GM12878 (cell line): ENCODE measurements at regions not wholly inside any gene's neighbourhood (a gene's known extent, or its start where the extent isn't known, plus 50 kb on each side); places are given as distances from the start of the nearest gene placed in this dataset.

ENCODE experiments used
- ATAC-seq: fragments of 200-7000 bp; cut with Tn5 transposase; 3 replicates; pipeline ENCODE4 v1.9.1; 2020; ENCODE audit warnings: mild to moderate bottlenecking, moderate library complexity
- BruUV-seq: library from RNA; stranded (reverse); fragments of 400-500 nt; replicated peaks from 2 replicates; lab custom pipeline; 2021; lab: Mats Ljungman, UMichigan
- CTCF ChIA-PET: fragments of 300-600 bp; sonication (Branson Sonifier 250); formaldehyde crosslinking; extraction: SDS; loops from one replicate; lab custom pipeline; 2021; ENCODE audit warnings: inconsistent platforms; lab: Yijun Ruan, JAX
- POLR2A ChIA-PET: fragments of 350-600 bp; formaldehyde crosslinking; extraction: SDS; loops from one replicate; lab custom pipeline; 2021; ENCODE audit warnings: inconsistent platforms; lab: Charles Lee
- RAD21 ChIA-PET: fragments of 300-600 bp; sonication (Branson Sonifier 250); formaldehyde crosslinking; loops from one replicate; lab custom pipeline; 2023; ENCODE audit warnings: antibody characterized with exemption; ENCODE audit not compliant: unreplicated experiment; lab: Charles Lee
- SMC1A ChIA-PET: fragments of 300-600 bp; sonication (Branson Sonifier 250); formaldehyde crosslinking; loops from one replicate; lab custom pipeline; 2023; ENCODE audit not compliant: unreplicated experiment, uncharacterized antibody; lab: Charles Lee
- DNase-seq: peaks from one replicate; pipeline ENCODE4 v3.0.0-alpha.2; 2011; ENCODE audit warnings: low read depth, low spot score
- FAIRE-seq: peaks from 3 replicates; lab custom pipeline; 2011; peaks lifted over from hg19 to GRCh38; lab: Jason Lieb, UNC
- H2AFZ ChIP-seq: 2 replicates; pipeline ENCODE4 v1.6.0; 2011; ENCODE audit warnings: low read depth, low read length, control low read depth; ENCODE audit not compliant: control insufficient read depth
- H3K27ac ChIP-seq: 2 replicates; pipeline ENCODE4 v1.5.1; 2011; ENCODE audit warnings: control low read depth; ENCODE audit not compliant: control insufficient read depth, insufficient read depth
- H3K27me3 ChIP-seq, 2 experiments: replicated peaks in 1 of 2; 2 replicates each; pipeline versions ENCODE4 v1.6.0 to v1.6.1; 2011; ENCODE audit warnings: low read length in 1 of 2; ENCODE audit not compliant: control insufficient read depth in 2 of 2, insufficient read depth in 2 of 2
- H3K36me3 ChIP-seq, 2 experiments: 2 replicates each; pipeline ENCODE4 v1.5.1; 2011; ENCODE audit warnings: low read length in 1 of 2; ENCODE audit not compliant: control insufficient read depth in 2 of 2, insufficient read depth in 2 of 2
- H3K4me1 ChIP-seq: 2 replicates; pipeline ENCODE4 v1.6.1; 2011; ENCODE audit warnings: mild to moderate bottlenecking, low read length, moderate library complexity, mixed read lengths; ENCODE audit not compliant: control insufficient read depth, insufficient read depth
- H3K4me2 ChIP-seq: 2 replicates; pipeline ENCODE4 v1.6.0; 2011; ENCODE audit warnings: control low read depth; ENCODE audit not compliant: control insufficient read depth, insufficient read depth
- H3K4me3 ChIP-seq: fragments of 200-600 bp; sonication (generic); 2 replicates; pipeline ENCODE4 v1.5.1; 2016
- H3K79me2 ChIP-seq: 2 replicates; pipeline ENCODE4 v1.6.0; 2011; ENCODE audit warnings: low read length; ENCODE audit not compliant: control insufficient read depth, insufficient read depth
- H3K9ac ChIP-seq: 2 replicates; pipeline ENCODE4 v1.8.0; 2011; ENCODE audit warnings: low read length, control low read depth, mixed read lengths; ENCODE audit not compliant: control insufficient read depth, insufficient read depth
- H3K9me3 ChIP-seq: replicated peaks from 3 replicates; pipeline ENCODE4 v1.5.1; 2011; ENCODE audit warnings: mild to moderate bottlenecking, low read length; ENCODE audit not compliant: control insufficient read depth, insufficient read depth
- H4K20me1 ChIP-seq: 2 replicates; pipeline ENCODE4 v1.6.0; 2011; ENCODE audit not compliant: control insufficient read depth, insufficient read depth
- ETV6 ChIP-seq, 2 experiments: fragments of 450-650 bp in 1 of 2; IDR thresholded peaks in 1 of 2; conservative IDR thresholded peaks in 1 of 2; 2 replicates each; pipeline ENCODE4 v1.6.1; 2014; ENCODE audit warnings: antibody characterized with exemption in 1 of 2, borderline replicate concordance in 1 of 2, low read depth in 1 of 2, mild to moderate bottlenecking in 1 of 2, moderate library complexity in 1 of 2
- GABPA ChIP-seq: IDR thresholded peaks from 2 replicates; pipeline ENCODE4 v1.6.1; 2014; ENCODE audit warnings: antibody characterized with exemption, low read depth, mild to moderate bottlenecking, inconsistent platforms
- HDAC2 ChIP-seq: fragments of 200-600 bp; sonication (generic); IDR thresholded peaks from 2 replicates; pipeline ENCODE4 v1.6.1; 2017
- STAT3 ChIP-seq: IDR thresholded peaks from 2 replicates; pipeline ENCODE4 v1.6.1; 2011; ENCODE audit warnings: low read depth, low read length, improper control_type of control experiment
- WGBS: methylation state at CpG from one replicate; pipeline ENCODE4 v1.1.6; 2016; ENCODE audit warnings: low lambda C conversion rate; ENCODE audit not compliant: insufficient replicate concordance, insufficient coverage; ENCODE audit errors: missing lambda C conversion rate; 5-methylcytosine and 5-hydroxymethylcytosine counted together
- in situ Hi-C: fragments of 300-500 bp; cut with MboI; formaldehyde crosslinking; loops from 9 replicates; pipeline ENCODE4 v1.14.3; 2018; ENCODE audit warnings: mixed read lengths
- intact Hi-C: fragments of 100-400 bp; cut with micrococcal nuclease; formaldehyde crosslinking; loops from one replicate; pipeline ENCODE4 v1.14.2; 2022; ENCODE audit not compliant: unreplicated experiment
- TF ChIP-seq, protein P1 (sequence below): IDR thresholded peaks from 2 replicates; pipeline ENCODE4 v1.6.1; 2011; ENCODE audit warnings: low read depth, mild to moderate bottlenecking, low read length, moderate library complexity, borderline replicate concordance; ENCODE audit errors: extremely low read depth

GRCh38 chr10:33478089-33478674, 143.7 kb upstream of the NRP1 start:
- ChIA-PET SMC1A (interaction anchor here (1.0 to 2.5 kb wide), 4 partner anchors 30 to 85 kb away, joined by 3 to 6 read pairs (median 3); no protein-coding TSS in a partner anchor), RAD21 (interaction anchor here (1.4 kb wide), 1 partner anchor 8 kb away, joined by 5 read pairs; no protein-coding TSS in a partner anchor), CTCF (interaction anchor here (0.6 to 1.1 kb wide), 2 partner anchors 9 to 17 kb away, joined by 3 read pairs; no protein-coding TSS in a partner anchor), POLR2A (no interaction called here)
- TF ChIP-seq GABPA (no peak), ETV6 (conservative IDR thresholded peaks at IDR 0.05 in 1 of 2, IDR thresholded peaks at IDR 0.05 in 1 of 2; ENCODE audit: borderline replicate concordance in 1 of 2, low read depth in 1 of 2) (no peak), HDAC2 (no peak), STAT3 (no peak)
- TF ChIP-seq, protein P1, sequence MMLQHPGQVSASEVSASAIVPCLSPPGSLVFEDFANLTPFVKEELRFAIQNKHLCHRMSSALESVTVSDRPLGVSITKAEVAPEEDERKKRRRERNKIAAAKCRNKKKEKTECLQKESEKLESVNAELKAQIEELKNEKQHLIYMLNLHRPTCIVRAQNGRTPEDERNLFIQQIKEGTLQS, result no peak
- 50% methylated on average over 5 of the region's 5 CpGs for WGBS
- H3K79me2 ChIP-seq, result no peaks in the 10 kb centered on the region
- no peaks in the 10 kb centered on the region for H3K27me3 ChIP-seq
- no peaks in the 10 kb centered on the region for H4K20me1 ChIP-seq
- no peaks in the 10 kb centered on the region for H3K4me1 ChIP-seq
- no peaks in the 10 kb centered on the region for H3K9me3 ChIP-seq
- H3K9ac ChIP-seq, result no peak overlapping the region
- no peak overlapping the region for H2AFZ ChIP-seq
- in situ Hi-C loops, result no loop called here
- H3K27ac ChIP-seq, result no peak overlapping the region
- no peaks in the 10 kb centered on the region for H3K36me3 ChIP-seq
- no peak overlapping the region for H3K4me3 ChIP-seq
- DNase-seq (no peak), ATAC-seq (no peak), FAIRE-seq (no peak)
- no TSS peak for BruUV-seq
- intact Hi-C loops, result no loop called here
- no peak overlapping the region for H3K4me2 ChIP-seq
